B cell (primary cell): ENCODE measurements at regions not wholly inside any gene's neighbourhood (a gene's known extent, or its start where the extent isn't known, plus 50 kb on each side); places are given as distances from the start of the nearest gene placed in this dataset.

Source experiments
- EZH2 ChIP-seq: IDR thresholded peaks from 2 replicates; pipeline ENCODE4 v1.6.1; 2012; ENCODE audit warnings: borderline replicate concordance, low read depth, mild to moderate bottlenecking, moderate library complexity, low read length; ENCODE audit not compliant: insufficient read depth, poor library complexity, severe bottlenecking
- TF ChIP-seq, protein P1 (sequence below): fragments of 200-600 bp; IDR thresholded peaks from one replicate; pipeline ENCODE4 v1.8.0; 2022; ENCODE audit warnings: antibody characterized with exemption, mild to moderate bottlenecking

DNA sequence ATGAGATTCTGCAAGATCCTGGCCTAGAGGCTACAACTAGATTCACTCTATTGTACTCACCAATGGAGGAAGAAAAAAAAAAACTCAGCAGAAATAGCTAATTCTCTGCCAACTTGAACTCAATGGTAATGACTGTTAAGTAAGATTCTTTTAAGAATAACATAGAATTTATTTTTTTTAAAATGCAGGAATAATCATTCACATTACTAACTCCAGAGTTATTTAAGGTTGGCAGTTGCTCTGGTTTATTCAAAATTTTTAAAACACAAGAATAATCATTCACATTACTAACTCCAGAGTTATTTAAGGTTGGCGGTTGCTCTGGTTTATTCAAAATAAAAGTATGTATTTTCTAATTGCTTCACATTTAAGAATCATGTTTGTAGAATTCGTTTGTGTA is 1071.9 kb downstream of the IGSF11 start:
- TF ChIP-seq, protein P1, sequence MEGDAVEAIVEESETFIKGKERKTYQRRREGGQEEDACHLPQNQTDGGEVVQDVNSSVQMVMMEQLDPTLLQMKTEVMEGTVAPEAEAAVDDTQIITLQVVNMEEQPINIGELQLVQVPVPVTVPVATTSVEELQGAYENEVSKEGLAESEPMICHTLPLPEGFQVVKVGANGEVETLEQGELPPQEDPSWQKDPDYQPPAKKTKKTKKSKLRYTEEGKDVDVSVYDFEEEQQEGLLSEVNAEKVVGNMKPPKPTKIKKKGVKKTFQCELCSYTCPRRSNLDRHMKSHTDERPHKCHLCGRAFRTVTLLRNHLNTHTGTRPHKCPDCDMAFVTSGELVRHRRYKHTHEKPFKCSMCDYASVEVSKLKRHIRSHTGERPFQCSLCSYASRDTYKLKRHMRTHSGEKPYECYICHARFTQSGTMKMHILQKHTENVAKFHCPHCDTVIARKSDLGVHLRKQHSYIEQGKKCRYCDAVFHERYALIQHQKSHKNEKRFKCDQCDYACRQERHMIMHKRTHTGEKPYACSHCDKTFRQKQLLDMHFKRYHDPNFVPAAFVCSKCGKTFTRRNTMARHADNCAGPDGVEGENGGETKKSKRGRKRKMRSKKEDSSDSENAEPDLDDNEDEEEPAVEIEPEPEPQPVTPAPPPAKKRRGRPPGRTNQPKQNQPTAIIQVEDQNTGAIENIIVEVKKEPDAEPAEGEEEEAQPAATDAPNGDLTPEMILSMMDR: no peak
- no peak for TF ChIP-seq EZH2
